ENCODE measurements at regions not wholly inside any gene's neighbourhood (a gene's known extent, or its start where the extent isn't known, plus 50 kb on each side); places are given as distances from the start of the nearest gene placed in this dataset.
"Not testable (repeated sequence)": the region's sequence is repeated elsewhere in the genome, so short reads cannot be mapped to it uniquely, and the experiment has no call there.

DNA sequence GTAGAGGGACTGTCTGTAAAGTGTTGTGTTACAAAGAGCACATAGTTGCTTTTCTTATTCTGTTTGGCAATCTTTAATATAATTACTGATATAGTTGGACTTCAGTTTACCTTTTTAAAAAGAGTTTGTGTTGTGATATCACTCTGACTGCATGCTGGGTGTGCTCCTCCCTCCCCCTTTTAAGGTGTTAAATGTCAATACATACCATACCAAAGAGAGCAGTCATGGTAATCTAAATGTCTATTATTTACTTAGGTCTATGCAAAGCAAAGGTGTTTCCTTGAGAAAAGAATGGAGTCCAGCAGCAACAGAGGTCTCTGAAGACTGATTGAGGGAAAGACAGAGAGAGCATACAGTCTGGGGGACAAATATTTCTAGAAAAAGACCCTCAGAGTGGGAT lies 275.1 kb upstream of the NRP1 start:
- DNase-seq (ENCODE audit: low spot score), result no peak

- DNase-seq (ENCODE audit: low spot score), result no peak
Measured at GRCh38 chr10:33602278-33602677, 267.8 kb upstream of the NRP1 start.

GRCh38 chr10:33600381-33600780 lies 265.9 kb upstream of the NRP1 start:
- no peak for DNase-seq (ENCODE audit: low spot score)

DNA sequence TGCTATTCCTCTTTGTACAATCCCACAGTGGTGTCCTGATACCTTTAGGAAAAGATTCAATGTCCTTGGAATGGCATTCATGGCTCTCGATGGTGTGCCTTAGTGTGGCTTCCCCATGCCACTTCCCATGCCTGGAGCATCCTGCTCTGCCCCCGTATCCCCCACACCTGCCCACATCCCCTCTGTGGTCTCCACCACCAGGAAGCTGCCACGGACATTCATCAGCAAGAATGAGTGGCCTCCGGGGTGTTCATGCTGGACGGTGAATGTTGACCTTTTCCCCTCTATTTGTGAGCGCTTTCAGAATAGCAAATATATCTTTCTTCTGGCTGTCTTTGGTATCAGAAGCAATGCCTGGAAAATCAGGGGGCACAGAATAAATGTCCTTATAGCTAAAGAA lies 262.0 kb upstream of the NRP1 start:
- no peak for DNase-seq (ENCODE audit: low spot score)

- DNase-seq (ENCODE audit: low spot score), result no peak
Measured at GRCh38 chr10:33594475-33594874, 260.0 kb upstream of the NRP1 start.

DNA sequence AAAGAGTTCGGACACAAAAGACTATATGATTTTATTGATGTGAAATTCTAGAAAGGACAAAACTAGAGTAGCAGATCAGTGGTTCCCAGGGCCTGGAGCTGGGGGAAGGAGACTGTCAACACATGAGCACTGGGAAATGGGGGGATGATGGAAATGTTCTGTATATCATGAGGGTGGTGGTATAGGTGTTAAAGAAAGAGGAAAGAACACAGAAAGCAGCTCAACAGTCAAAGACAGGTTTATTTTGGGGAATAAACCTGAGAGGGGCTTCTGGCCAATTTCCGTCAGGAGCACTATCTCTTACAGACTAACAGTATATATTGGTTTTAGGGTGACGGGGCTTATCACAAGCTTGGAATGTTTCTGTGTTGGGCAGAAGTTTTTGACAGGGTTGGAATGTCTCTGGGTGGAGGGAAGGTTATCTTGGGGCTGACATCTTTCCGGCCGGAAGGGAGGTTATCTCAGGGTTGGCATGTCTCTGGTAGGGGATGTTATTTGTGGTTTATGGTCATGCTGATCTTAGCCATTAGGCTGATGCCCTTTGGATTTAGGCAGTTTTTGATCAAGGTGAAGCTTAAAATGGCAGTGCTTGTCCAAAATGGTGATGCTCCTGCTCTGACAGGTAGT lies 254.6 kb upstream of the NRP1 start:
- DNase-seq (ENCODE audit: low spot score), result no peak

DNA sequence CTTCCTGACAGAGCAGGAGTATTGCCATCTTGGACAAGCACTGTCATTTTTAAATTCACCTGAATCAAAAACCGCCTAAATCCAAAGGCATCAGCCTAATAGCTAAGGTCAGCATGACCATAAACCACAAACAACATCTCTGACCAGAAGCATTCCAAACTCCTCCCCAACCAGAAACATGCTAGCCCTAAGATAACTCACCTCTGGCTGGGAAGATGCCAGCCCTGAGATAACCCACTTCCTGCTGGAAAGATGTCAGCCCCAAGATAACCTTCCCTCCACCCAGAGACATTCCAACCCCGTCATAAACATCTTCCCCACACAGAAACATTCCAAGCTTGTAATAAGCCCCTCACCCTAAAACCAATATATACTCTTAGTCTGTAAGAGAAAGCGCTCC lies 250.1 kb upstream of the NRP1 start:
- not testable (repeated sequence) for DNase-seq (ENCODE audit: low spot score)

DNA sequence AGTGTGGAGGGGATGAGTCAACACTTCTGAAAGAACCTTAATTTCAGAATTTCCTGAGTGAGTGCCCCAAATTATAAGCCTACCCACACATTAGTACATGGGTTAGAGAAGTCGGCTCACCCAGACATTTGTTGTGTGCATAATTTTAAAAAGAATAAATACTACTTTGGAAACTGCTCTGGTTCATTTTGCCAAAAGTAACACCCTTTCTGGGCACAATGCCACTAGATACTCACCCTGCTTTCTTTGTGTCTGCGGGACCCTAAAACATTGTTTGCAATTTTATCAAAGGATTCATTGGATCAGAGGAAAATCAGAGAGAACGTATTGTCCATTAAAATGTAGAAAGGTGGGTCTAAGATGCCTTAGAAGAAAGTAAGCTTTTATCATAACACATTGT lies 245.5 kb upstream of the NRP1 start:
- DNase-seq (ENCODE audit: low spot score), result no peak

DNA sequence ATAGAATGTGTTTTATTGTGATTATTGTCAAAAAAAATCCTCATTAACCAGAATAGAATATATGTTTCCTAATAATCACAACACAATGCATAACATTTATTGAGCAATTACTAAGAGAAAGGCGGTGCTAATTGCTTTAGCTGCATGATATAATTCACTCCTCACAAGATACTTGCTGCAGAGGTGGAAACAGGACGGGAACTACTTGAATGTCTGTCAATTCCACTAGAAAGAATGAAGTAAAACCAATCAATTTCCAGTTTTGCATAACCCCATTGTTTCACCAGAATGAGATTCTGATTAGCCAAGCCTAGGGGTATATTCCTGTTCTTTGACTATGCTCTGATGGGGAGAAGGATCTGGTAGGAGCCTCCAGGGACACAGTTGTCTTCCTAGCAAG lies 239.1 kb upstream of the NRP1 start:
- DNase-seq (ENCODE audit: low spot score), result no peak

DNA sequence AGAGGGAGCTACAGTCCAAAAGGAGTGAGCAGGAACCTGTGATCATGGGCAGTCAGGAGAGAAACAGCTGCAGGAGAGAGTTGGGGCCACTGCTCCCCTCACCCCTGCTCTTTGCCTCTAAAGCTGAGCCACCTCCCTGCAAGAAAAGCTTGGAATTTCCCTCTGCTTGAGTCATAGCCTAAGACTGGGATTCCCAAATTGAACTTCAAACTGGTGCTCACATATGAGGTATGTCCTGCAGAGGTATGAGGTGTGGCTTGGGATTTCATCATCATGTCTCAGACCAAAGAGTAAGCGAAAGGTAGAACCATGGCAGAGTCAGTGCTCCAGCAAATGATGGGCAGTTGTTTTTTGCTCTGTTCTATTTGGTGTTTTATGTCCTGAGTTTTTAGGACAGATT lies 237.1 kb upstream of the NRP1 start:
- no peak for DNase-seq (ENCODE audit: low spot score)

GRCh38 chr10:33570495-33570894 lies 236.0 kb upstream of the NRP1 start:
- no peak for DNase-seq (ENCODE audit: low spot score)

DNA sequence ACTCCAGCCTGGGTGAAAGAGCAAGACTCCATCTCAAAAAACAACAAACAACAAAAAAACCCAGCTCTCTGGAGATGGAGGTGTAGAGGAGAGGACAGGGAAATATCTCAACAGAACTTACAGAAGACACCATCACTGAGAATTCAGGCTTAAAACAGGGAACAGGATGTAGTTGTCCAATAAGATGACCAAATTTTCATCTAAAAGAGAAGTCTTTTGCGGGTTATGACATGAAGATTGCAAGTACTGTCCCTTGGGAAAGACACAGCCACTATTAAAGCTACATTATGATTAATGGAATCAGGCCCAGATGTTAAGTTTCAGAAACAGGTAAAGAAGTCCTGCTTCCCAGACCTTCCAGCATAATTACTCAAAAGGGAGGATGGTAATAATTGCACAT lies 235.2 kb upstream of the NRP1 start:
- no peak for DNase-seq (ENCODE audit: low spot score)

DNA sequence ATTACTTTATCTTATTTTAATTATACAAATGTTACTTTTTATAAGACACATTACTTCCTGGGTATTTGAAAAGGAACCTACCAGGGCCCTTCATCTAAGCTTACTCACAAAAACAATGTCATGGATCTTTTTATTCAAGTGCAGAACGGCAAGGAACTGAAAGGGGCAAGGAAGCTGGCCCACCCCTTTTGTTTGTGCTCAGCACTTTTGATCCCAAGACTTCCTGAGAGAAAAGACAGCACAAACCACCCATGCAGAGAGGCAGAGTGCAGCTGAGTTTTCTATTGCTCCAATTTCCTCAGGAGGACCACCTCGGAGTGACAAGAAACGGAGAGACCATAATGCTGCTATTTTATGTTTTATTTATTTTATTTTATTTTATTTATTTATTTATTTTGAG lies 232.0 kb upstream of the NRP1 start:
- DNase-seq (ENCODE audit: low spot score), result no peak

DNA sequence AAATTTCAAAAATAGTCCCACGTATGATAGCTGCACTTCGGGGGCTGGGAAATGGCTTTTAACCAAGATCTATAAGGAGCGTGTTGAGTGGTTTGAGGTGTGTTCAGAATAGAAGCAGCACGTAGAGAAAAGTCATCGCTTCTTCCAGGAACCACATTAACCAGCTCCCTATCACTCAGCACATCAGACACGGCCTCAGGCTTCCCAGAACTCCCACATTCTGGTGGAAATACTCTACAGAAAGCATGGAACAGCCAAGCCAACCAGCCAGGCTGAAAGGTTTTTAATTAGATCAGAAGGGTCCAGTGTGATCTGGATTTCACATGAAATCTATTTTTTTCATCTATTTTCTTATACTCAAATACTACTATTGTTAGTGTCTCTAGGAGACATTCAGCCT lies 231.5 kb upstream of the NRP1 start:
- DNase-seq (ENCODE audit: low spot score), result no peak

GRCh38 chr10:33565231-33565630 lies 230.8 kb upstream of the NRP1 start:
- DNase-seq (ENCODE audit: low spot score), result no peak

GRCh38 chr10:33559105-33559504 lies 224.6 kb upstream of the NRP1 start:
- DNase-seq (ENCODE audit: low spot score), result peak; percentile 90

DNA sequence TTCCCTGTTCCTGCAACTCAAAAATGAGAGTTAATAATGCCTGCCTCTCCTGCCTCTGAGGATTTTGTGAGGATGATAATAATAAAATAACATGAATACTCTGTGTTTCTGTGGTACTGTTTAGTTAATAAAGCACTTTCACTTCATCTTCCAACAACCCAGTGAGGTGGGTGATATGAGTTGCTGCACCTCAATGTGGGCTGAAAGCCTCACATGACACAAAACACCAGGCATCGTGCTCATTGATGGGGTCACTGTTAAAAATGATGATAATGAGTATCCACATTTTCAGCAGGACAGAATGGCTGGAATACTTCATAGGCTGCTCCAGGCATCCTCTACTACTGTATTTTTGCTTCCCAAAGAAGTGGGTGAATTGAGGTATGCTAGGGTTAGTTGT lies 222.8 kb upstream of the NRP1 start:
- DNase-seq (ENCODE audit: low spot score), result no peak

- DNase-seq (ENCODE audit: low spot score), result no peak
Measured at GRCh38 chr10:33556620-33557019, 222.2 kb upstream of the NRP1 start.

DNA sequence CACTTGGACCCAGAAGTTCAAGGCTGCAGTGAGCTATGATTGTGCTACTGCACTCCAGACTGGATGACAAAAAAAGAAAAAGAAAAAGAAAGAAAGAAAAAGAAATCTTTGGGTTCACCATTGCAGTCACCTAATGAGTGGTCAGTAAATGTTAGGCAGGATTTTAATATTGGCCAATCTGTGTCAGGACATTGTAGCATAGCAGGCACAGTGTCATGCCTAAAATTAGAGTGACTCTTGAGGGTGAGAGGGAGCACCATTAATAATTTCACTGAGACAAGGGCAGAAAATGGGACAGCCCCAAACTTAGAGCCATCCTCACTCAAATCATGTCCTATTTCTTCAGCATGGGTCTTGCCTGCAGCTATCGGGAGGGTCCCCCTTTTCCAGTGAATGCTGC lies 221.6 kb upstream of the NRP1 start:
- no peak for DNase-seq (ENCODE audit: low spot score)

- no peak for DNase-seq (ENCODE audit: low spot score)
Measured at GRCh38 chr10:33553748-33554571, 219.5 kb upstream of the NRP1 start.

DNA sequence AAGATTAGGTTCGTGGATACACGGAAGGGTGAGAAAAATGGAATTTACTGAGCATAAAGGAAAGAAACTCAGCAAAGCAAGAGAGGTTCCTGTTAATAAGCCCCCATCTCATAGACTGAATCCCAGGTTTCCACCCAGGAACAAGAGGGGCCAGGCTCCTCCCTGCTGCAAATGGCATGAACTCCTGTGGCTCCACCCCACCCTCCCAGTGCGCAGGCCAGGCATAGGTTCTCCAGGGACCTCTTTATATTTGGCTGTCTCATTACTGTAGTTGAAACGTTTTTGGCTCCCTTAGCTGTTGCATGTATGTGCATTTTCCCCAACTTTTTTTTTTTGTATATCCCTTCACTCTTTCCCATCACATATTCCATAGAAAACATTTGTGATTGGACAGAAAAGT lies 217.8 kb upstream of the NRP1 start:
- DNase-seq (ENCODE audit: low spot score), result no peak

DNA sequence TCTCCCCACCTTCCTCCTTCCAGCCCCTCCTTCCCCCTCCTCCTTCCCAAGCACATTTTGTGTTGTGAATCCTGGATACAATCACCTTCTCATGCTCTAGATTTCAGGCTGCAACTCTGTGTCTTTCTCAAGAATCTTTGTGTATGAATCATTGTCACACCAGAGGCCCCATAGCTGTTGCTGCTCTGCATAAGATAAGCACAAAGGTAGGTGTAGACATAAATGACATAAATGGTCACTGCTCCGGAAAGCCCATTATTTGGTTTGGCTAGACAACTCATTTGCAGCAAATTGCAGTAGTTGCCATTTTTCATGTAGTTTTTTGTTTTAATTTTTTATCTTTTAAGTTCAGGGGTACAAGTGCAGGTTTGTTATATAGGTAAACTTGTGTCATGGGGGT lies 216.3 kb upstream of the NRP1 start:
- no peak for DNase-seq (ENCODE audit: low spot score)

DNA sequence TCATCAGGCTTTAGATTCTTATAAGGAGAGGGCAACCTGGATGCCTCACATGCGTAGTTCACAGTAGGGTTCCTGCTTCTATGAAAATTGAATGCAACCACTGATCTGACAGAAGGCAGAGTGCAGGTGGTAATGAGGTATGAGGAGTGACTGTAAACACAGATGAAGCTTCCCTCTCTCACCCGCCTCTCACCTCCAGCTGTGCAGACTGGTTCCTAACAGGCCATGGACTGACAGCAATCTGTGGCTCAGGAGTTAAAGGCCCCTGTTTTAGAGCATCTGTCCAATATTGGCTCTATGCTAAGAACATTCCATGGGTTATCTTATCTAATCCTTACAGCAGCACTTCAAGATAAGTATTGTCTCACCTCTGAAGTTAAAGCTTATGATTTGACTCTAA lies 213.5 kb upstream of the NRP1 start:
- DNase-seq (ENCODE audit: low spot score), result no peak

DNA sequence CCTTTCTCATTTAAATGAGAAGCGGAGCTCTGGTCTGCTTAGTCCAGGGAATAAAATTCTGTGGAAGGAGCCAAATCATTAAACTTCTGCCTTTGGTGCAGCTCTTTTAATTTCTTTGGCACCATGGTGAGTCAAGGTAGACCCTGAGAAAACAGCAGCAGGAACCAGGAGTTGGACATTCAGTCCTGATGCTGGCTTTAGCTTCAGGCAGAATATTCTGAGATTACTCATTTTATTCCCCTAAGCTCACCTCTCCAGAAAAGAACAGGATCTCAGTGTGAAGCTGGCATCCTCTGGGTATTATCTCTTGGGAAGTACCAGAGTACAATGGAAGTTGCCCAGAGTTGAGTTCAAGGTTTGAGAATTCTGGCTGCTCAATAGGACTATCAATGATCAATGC lies 211.6 kb upstream of the NRP1 start:
- no peak for DNase-seq (ENCODE audit: low spot score)

Measured in AG08395 (cell line).